ENCODE measurements at regions not wholly inside any gene's neighbourhood (a gene's known extent, or its start where the extent isn't known, plus 50 kb on each side); places are given as distances from the start of the nearest gene placed in this dataset.

GRCh38 chr19:29139227-29139626 is 73.7 kb downstream of the UQCRFS1 start:
- no peak for TF ChIP-seq CTCF (IDR thresholded peaks at IDR 0.05)
- TF ChIP-seq POLR2A (IDR thresholded peaks at IDR 0.05): no peak
